Smooth muscle cell (in vitro differentiated cells): ENCODE measurements at regions not wholly inside any gene's neighbourhood (a gene's known extent, or its start where the extent isn't known, plus 50 kb on each side); places are given as distances from the start of the nearest gene placed in this dataset.

ENCODE experiments used
- DNase-seq: peaks from one replicate; lab custom pipeline; 2025; ENCODE audit not compliant: unreplicated experiment; lab: John Stamatoyannopoulos, UW
- H2AFZ ChIP-seq: fragments of 200-600 bp; sonication (generic); 2 replicates; pipeline ENCODE4 v1.6.0; 2016; ENCODE audit warnings: antibody characterized with exemption, low read depth, mild to moderate bottlenecking
- H3F3A ChIP-seq: fragments of 200-600 bp; sonication (generic); 2 replicates; pipeline ENCODE4 v1.6.0; 2017; ENCODE audit warnings: antibody characterized with exemption, low read depth
- H3K27ac ChIP-seq: fragments of 200-600 bp; sonication (generic); 2 replicates; pipeline ENCODE4 v1.5.1; 2016; ENCODE audit warnings: low read depth, mild to moderate bottlenecking
- H3K27me3 ChIP-seq: fragments of 200-600 bp; sonication (generic); 2 replicates; pipeline ENCODE4 v1.6.1; 2016; ENCODE audit warnings: low read depth, mild to moderate bottlenecking
- H3K36me3 ChIP-seq: fragments of 200-600 bp; sonication (generic); 2 replicates; pipeline ENCODE4 v1.5.1; 2016; ENCODE audit warnings: low read depth
- H3K4me1 ChIP-seq: fragments of 200-600 bp; sonication (generic); 2 replicates; pipeline ENCODE4 v1.5.1; 2016; ENCODE audit warnings: low read depth
- H3K4me2 ChIP-seq: fragments of 200-600 bp; sonication (generic); 2 replicates; pipeline ENCODE4 v1.6.0; 2016; ENCODE audit warnings: mild to moderate bottlenecking
- H3K4me3 ChIP-seq: fragments of 200-600 bp; sonication (generic); 2 replicates; pipeline ENCODE4 v1.5.1; 2016; ENCODE audit warnings: mild to moderate bottlenecking
- H3K79me2 ChIP-seq: fragments of 200-600 bp; sonication (generic); 2 replicates; pipeline ENCODE4 v1.6.0; 2016; ENCODE audit warnings: low read depth, mild to moderate bottlenecking
- H3K9ac ChIP-seq: fragments of 200-600 bp; sonication (generic); 2 replicates; pipeline ENCODE4 v1.6.0; 2016; ENCODE audit warnings: low read depth
- H3K9me3 ChIP-seq: fragments of 200-600 bp; sonication (generic); replicated peaks from 2 replicates; pipeline ENCODE4 v1.5.1; 2016; ENCODE audit warnings: low read depth
- H4K20me1 ChIP-seq: fragments of 200-600 bp; sonication (generic); 2 replicates; pipeline ENCODE4 v1.6.0; 2016; ENCODE audit warnings: low read depth
- CTCF ChIP-seq: fragments of 200-600 bp; sonication (generic); IDR thresholded peaks from 2 replicates; pipeline ENCODE4 v1.5.1; 2017; ENCODE audit warnings: borderline replicate concordance, mild to moderate bottlenecking, antibody characterized with exemption; ENCODE audit not compliant: insufficient read depth, poor library complexity, severe bottlenecking
- WGBS: methylation state at CpG from one replicate; pipeline ENCODE4 v1.1.7; 2016; ENCODE audit warnings: low lambda C conversion rate; 5-methylcytosine and 5-hydroxymethylcytosine counted together

GRCh38 chr2:16293398-16293797, 353.0 kb downstream of the MYCN start:
- Histone ChIP-seq H3K4me3 (no peak overlapping the region), H3K36me3 (no peaks in the 10 kb centered on the region), H3K27me3 (peaks cover 21% of the 10 kb centered on the region), H3K9ac (no peak overlapping the region), H3K4me1 (no peaks in the 10 kb centered on the region), H3K79me2 (no peaks in the 10 kb centered on the region), H3K9me3 (no peaks in the 10 kb centered on the region), H4K20me1 (no peaks in the 10 kb centered on the region), H3K27ac (no peak overlapping the region), H3F3A (no peaks in the 10 kb centered on the region), H2AFZ (no peak overlapping the region), H3K4me2 (no peak overlapping the region)
- TF ChIP-seq CTCF: no peak
- 73% methylated on average over 6 of the region's 6 CpGs for WGBS
- DNase-seq: no peak

- no peaks in the 10 kb centered on the region for H4K20me1 ChIP-seq
- H3K4me2 ChIP-seq: no peak overlapping the region
- TF ChIP-seq CTCF: no peak
- H3K9ac ChIP-seq: no peak overlapping the region
- peaks cover 21% of the 10 kb centered on the region for H3K27me3 ChIP-seq
- H3K36me3 ChIP-seq: no peaks in the 10 kb centered on the region
- no peak for DNase-seq
- 95% methylated on average over 7 of the region's 7 CpGs for WGBS
- no peaks in the 10 kb centered on the region for H3K79me2 ChIP-seq
- no peak overlapping the region for H3K27ac ChIP-seq
- H3K9me3 ChIP-seq: no peaks in the 10 kb centered on the region
- no peak overlapping the region for H3K4me3 ChIP-seq
- no peaks in the 10 kb centered on the region for H3K4me1 ChIP-seq
- H3F3A ChIP-seq: no peaks in the 10 kb centered on the region
- H2AFZ ChIP-seq: no peak overlapping the region
Measured at GRCh38 chr2:16291731-16292550, 351.6 kb downstream of the MYCN start.

- Histone ChIP-seq H3K27me3 (peaks cover 21% of the 10 kb centered on the region), H3K4me1 (no peaks in the 10 kb centered on the region), H3K36me3 (no peaks in the 10 kb centered on the region), H3K4me2 (no peak overlapping the region), H4K20me1 (no peaks in the 10 kb centered on the region), H3K27ac (no peak overlapping the region), H3K9ac (no peak overlapping the region), H3K79me2 (no peaks in the 10 kb centered on the region), H2AFZ (no peak overlapping the region), H3K4me3 (no peak overlapping the region), H3F3A (no peaks in the 10 kb centered on the region), H3K9me3 (no peaks in the 10 kb centered on the region)
- TF ChIP-seq CTCF: no peak
- WGBS: 97% methylated on average over 4 of the region's 4 CpGs
- DNase-seq: no peak
Measured at GRCh38 chr2:16291226-16291625, 350.9 kb downstream of the MYCN start.
